Prostate gland (tissue), 2 donors: ENCODE measurements at regions not wholly inside any gene's neighbourhood (a gene's known extent, or its start where the extent isn't known, plus 50 kb on each side); places are given as distances from the start of the nearest gene placed in this dataset.

ENCODE experiments used
- DNase-seq: peaks from one replicate; pipeline ENCODE4 v3.0.0-alpha.2; 2019; ENCODE audit warnings: low spot score
- H3K27ac ChIP-seq, 2 donors: fragments of 200-600 bp; sonication (generic); 2 replicates each; pipeline ENCODE4 v1.5.1; 2017 to 2019
- H3K27me3 ChIP-seq: fragments of 200-600 bp; sonication (generic); replicated peaks from 2 replicates; pipeline ENCODE4 v1.5.1; 2019; ENCODE audit not compliant: insufficient read depth
- H3K36me3 ChIP-seq, 2 donors: fragments of 200-600 bp; sonication (generic); 1 replicate in 1 of 2; 2 replicates in 1 of 2; pipeline versions ENCODE4 v1.5.1 to v1.8.1; 2017 to 2019
- H3K4me1 ChIP-seq: fragments of 200-600 bp; sonication (generic); replicated peaks from 2 replicates; pipeline ENCODE4 v1.5.1; 2019
- H3K4me3 ChIP-seq, 2 donors: fragments of 200-600 bp; sonication (generic); 2 replicates each; pipeline ENCODE4 v1.5.1; 2017 to 2019
- H3K9me3 ChIP-seq: fragments of 200-600 bp; sonication (generic); 2 replicates; pipeline ENCODE4 v1.5.1; 2017
- CTCF ChIP-seq, 4 experiments: fragments of 200-600 bp in 2 of 4; fragments of 450-650 bp in 2 of 4; sonication (generic) in 2 of 4; IDR thresholded peaks; 1 replicate in 3 of 4; 2 replicates in 1 of 4; pipeline ENCODE4 v1.5.1; 2016 to 2019; ENCODE audit warnings: antibody characterized with exemption in 4 of 4, mild to moderate bottlenecking in 2 of 4, moderate library complexity in 2 of 4
- POLR2A ChIP-seq: fragments of 450-650 bp; IDR thresholded peaks from one replicate; pipeline ENCODE4 v1.6.1; 2016; ENCODE audit warnings: antibody characterized with exemption, mild to moderate bottlenecking
- POLR2AphosphoS5 ChIP-seq: sonication (generic); formaldehyde crosslinking; IDR thresholded peaks from one replicate; pipeline ENCODE4 v1.6.1; 2017; ENCODE audit warnings: antibody characterized with exemption
- WGBS: methylation state at CpG from one replicate; pipeline ENCODE4 v1.1.5; 2018; 5-methylcytosine and 5-hydroxymethylcytosine counted together
- intact Hi-C: fragments of 100-400 bp; cut with DNase I; formaldehyde crosslinking; loops from one replicate; pipeline ENCODE4 v1.14.2; 2022

GRCh38 chr3:72008226-72008996, 223.5 kb upstream of the PROK2 start:
- H3K4me1 ChIP-seq: no peaks in the 10 kb centered on the region
- 84% methylated on average over 5 of the region's 5 CpGs for WGBS
- H3K27me3 ChIP-seq: no peaks in the 10 kb centered on the region
- H3K4me3 ChIP-seq: no peak overlapping the region
- no peak overlapping the region for H3K27ac ChIP-seq
- no peaks in the 10 kb centered on the region for H3K9me3 ChIP-seq
- no peak for DNase-seq
- TF ChIP-seq CTCF (IDR thresholded peaks at IDR 0.05) (no peak), POLR2A (no peak), POLR2AphosphoS5 (no peak)
- no peaks in the 10 kb centered on the region for H3K36me3 ChIP-seq
- intact Hi-C loops: no loop called here

GRCh38 chr3:72006631-72007556, 221.9 kb upstream of the PROK2 start:
- Histone ChIP-seq H3K27me3 (no peaks in the 10 kb centered on the region), H3K4me1 (no peaks in the 10 kb centered on the region), H3K36me3 (no peaks in the 10 kb centered on the region), H3K9me3 (no peaks in the 10 kb centered on the region), H3K27ac (no peak overlapping the region), H3K4me3 (no peak overlapping the region)
- no peak for DNase-seq
- 92% methylated on average over 12 of the region's 12 CpGs for WGBS
- TF ChIP-seq POLR2AphosphoS5: no peak
- TF ChIP-seq CTCF (IDR thresholded peaks at IDR 0.05): no peak
- TF ChIP-seq POLR2A: no peak
- intact Hi-C loops: no loop called here

GRCh38 chr3:72004749-72005292, 219.9 kb upstream of the PROK2 start:
- no peak for DNase-seq
- WGBS: 89% methylated on average over 5 of the region's 5 CpGs
- Histone ChIP-seq H3K27me3 (no peaks in the 10 kb centered on the region), H3K4me1 (no peaks in the 10 kb centered on the region), H3K36me3 (no peaks in the 10 kb centered on the region), H3K4me3 (no peak overlapping the region), H3K27ac (no peak overlapping the region), H3K9me3 (no peaks in the 10 kb centered on the region)
- intact Hi-C loops: no loop called here
- TF ChIP-seq POLR2AphosphoS5 (no peak), POLR2A (no peak), CTCF (IDR thresholded peaks at IDR 0.05) (no peak)

- no peak for DNase-seq
- TF ChIP-seq POLR2A (no peak), POLR2AphosphoS5 (no peak), CTCF (IDR thresholded peaks at IDR 0.05) (no peak)
- no peaks in the 10 kb centered on the region for H3K9me3 ChIP-seq
- H3K4me3 ChIP-seq: no peak overlapping the region
- no peak overlapping the region for H3K27ac ChIP-seq
- no peaks in the 10 kb centered on the region for H3K27me3 ChIP-seq
- no peaks in the 10 kb centered on the region for H3K36me3 ChIP-seq
- H3K4me1 ChIP-seq: no peaks in the 10 kb centered on the region
- intact Hi-C loops: no loop called here
- 76% methylated on average over 2 of the region's 2 CpGs for WGBS
These were observed 219.0 kb upstream of the PROK2 start for GRCh38 chr3:72003936-72004335.
